Endothelial cell (in vitro differentiated cells): ENCODE measurements at regions not wholly inside any gene's neighbourhood (a gene's known extent, or its start where the extent isn't known, plus 50 kb on each side); places are given as distances from the start of the nearest gene placed in this dataset.
"Not testable (repeated sequence)": the region's sequence is repeated elsewhere in the genome, so short reads cannot be mapped to it uniquely, and the experiment has no call there.

Experiments used
- DNase-seq: peaks from one replicate; pipeline ENCODE4 v3.0.0; 2021; ENCODE audit warnings: low spot score
- H3K27ac Mint-ChIP-seq: one replicate; pipeline ENCODE4 v1.8.0; 2021; ENCODE audit warnings: mixed read lengths, inconsistent platforms; ENCODE audit not compliant: unreplicated experiment
- H3K27me3 Mint-ChIP-seq: one replicate; pipeline ENCODE4 v1.8.0; 2021; ENCODE audit warnings: mild to moderate bottlenecking, moderate library complexity, mixed read lengths, inconsistent platforms; ENCODE audit not compliant: unreplicated experiment
- H3K36me3 Mint-ChIP-seq: one replicate; pipeline ENCODE4 v1.8.0; 2021; ENCODE audit warnings: mild to moderate bottlenecking, low read depth, mixed read lengths, inconsistent platforms; ENCODE audit not compliant: unreplicated experiment
- H3K4me1 Mint-ChIP-seq: one replicate; pipeline ENCODE4 v1.8.0; 2021; ENCODE audit warnings: mild to moderate bottlenecking, mixed read lengths, inconsistent platforms; ENCODE audit not compliant: unreplicated experiment
- H3K4me3 Mint-ChIP-seq: one replicate; pipeline ENCODE4 v1.8.0; 2021; ENCODE audit warnings: mild to moderate bottlenecking, mixed read lengths, inconsistent platforms; ENCODE audit not compliant: unreplicated experiment
- H3K9me3 Mint-ChIP-seq: one replicate; pipeline ENCODE4 v1.8.0; 2021; ENCODE audit warnings: mixed read lengths, inconsistent platforms; ENCODE audit not compliant: unreplicated experiment
- TF ChIP-seq, protein P1 (sequence below): fragments of 200-600 bp; sonication (generic); IDR thresholded peaks from one replicate; pipeline ENCODE4 v1.5.0; 2021; ENCODE audit warnings: antibody characterized with exemption; ENCODE audit not compliant: unreplicated experiment

DNA sequence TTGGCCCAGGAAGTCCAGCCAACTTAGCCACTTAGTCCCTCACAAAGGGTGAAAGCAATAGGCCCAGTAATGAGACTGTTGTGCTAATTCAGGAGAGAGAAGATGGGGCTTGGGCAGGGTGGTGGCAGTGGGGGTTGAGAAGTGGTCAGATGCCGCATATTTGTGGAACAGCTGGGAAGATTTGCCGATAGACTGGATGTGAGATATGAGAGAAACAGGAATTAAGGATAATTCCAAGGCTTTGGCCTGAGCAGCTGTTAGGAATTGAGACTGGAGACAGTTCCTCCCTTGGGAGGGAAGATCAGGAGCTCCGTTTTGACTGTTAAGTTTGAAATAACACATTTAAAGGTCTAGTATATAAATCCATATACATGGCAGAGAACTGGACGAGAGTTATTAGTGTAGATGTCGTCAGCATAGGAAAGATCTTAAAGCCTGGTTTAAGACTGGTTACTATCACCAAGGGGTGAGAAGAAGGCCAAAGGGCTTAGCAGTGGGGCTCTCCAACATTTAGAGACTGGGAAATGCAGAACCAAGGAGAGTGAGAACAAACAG lies 323.7 kb upstream of the FAM78B start:
- H3K4me1 Mint-ChIP-seq = no peaks in the 10 kb centered on the region
- H3K27me3 Mint-ChIP-seq = no peaks in the 10 kb centered on the region
- no peaks in the 10 kb centered on the region for H3K36me3 Mint-ChIP-seq
- no peak overlapping the region for H3K4me3 Mint-ChIP-seq
- no peak for DNase-seq
- no peak overlapping the region for H3K27ac Mint-ChIP-seq
- no peaks in the 10 kb centered on the region for H3K9me3 Mint-ChIP-seq
- TF ChIP-seq, protein P1, sequence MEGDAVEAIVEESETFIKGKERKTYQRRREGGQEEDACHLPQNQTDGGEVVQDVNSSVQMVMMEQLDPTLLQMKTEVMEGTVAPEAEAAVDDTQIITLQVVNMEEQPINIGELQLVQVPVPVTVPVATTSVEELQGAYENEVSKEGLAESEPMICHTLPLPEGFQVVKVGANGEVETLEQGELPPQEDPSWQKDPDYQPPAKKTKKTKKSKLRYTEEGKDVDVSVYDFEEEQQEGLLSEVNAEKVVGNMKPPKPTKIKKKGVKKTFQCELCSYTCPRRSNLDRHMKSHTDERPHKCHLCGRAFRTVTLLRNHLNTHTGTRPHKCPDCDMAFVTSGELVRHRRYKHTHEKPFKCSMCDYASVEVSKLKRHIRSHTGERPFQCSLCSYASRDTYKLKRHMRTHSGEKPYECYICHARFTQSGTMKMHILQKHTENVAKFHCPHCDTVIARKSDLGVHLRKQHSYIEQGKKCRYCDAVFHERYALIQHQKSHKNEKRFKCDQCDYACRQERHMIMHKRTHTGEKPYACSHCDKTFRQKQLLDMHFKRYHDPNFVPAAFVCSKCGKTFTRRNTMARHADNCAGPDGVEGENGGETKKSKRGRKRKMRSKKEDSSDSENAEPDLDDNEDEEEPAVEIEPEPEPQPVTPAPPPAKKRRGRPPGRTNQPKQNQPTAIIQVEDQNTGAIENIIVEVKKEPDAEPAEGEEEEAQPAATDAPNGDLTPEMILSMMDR = no peak

DNA sequence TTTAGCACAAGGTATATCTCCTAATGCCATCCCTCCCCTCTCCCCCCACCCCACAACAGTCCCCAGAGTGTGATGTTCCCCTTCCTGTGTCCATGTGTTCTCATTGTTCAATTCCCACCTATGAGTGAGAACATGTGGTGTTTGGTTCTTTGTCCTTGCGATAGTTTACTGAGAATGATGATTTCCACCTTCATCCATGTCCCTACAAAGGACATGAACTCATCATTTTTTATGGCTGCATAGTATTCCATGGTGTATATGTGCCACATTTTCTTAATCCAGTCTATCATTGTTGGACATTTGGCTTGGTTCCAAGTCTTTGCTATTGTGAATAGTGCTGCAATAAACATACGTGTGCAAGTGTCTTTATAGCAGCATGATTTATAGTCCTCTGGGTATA lies 327.0 kb upstream of the FAM78B start:
- not testable (repeated sequence) for H3K36me3 Mint-ChIP-seq, H3K4me3 Mint-ChIP-seq, H3K4me1 Mint-ChIP-seq

DNA sequence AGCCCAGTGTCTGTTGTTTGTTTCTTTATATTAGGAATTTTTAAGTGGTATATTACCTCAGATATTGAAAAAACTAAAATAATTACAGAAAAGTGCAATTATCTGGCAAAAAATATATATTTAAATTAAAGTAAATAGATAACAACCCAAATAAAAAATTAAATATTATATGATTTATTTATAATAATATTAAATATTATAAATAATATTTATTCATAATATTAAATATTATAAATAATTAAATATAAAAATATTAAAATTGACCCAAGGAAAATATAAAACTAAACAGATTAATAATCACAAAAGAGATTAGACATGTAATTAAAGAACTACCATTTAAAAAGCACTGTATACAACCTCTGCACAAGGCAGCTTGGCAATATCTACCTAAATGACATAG lies 331.9 kb upstream of the POGK start:
- Mint-ChIP-seq H3K4me3 (no peak overlapping the region), H3K36me3 (no peaks in the 10 kb centered on the region), H3K9me3 (peaks cover 6% of the 10 kb centered on the region), H3K27me3 (no peaks in the 10 kb centered on the region), H3K4me1 (no peaks in the 10 kb centered on the region), H3K27ac (no peak overlapping the region)
- TF ChIP-seq, protein P1 = no peak
- DNase-seq = no peak

More for the DNA sequence above, 327.0 kb upstream of the FAM78B start:
- not testable (repeated sequence) for H3K27ac Mint-ChIP-seq, H3K27me3 Mint-ChIP-seq, DNase-seq, H3K9me3 Mint-ChIP-seq

DNA sequence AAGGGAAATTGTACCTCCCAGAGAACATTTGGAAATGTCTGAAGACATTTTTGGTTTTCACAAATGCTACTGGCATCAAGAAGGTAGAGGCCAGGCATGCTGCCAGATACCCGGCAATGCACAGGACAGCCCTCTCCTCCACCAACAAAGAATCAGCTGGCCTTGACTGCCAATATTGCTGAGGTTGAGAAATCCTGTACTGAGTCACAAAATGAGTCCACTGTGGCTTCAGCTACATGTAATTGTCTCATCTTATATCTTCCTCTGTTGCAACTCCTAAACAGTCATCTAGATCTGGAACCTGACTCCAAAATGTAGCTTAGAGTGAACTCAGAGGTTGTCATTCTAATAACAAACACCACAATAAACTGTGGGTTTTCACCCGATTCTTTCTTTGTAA lies 327.5 kb upstream of the POGK start:
- H3K27ac Mint-ChIP-seq = no peak overlapping the region
- TF ChIP-seq, protein P1 = no peak

DNA sequence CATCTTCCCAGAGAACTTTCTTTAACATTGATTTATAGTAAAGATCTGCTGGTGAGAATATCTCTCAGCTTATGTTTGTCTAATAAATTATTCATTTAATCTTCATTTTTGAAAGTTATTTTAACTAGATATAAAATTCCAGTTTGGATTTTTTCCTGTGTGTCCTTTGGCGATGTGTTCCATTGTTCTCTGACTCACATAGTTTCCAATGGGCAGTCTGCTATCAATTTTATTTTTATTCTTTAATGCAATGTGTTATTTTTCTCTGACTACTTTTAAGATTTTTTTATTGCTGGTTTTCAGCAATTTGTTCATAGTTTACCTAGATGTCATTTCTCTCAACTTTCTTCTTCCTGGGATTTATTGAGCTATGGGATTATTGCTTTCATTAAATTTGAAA lies 325.2 kb upstream of the POGK start:
- TF ChIP-seq, protein P1 = no peak
- H3K9me3 Mint-ChIP-seq = peaks cover 6% of the 10 kb centered on the region
- no peak overlapping the region for H3K27ac Mint-ChIP-seq
- H3K36me3 Mint-ChIP-seq = no peaks in the 10 kb centered on the region
- H3K4me3 Mint-ChIP-seq = no peak overlapping the region
- no peaks in the 10 kb centered on the region for H3K4me1 Mint-ChIP-seq
- no peak for DNase-seq
- H3K27me3 Mint-ChIP-seq = no peaks in the 10 kb centered on the region

More for the DNA sequence above, 327.5 kb upstream of the POGK start:
- Mint-ChIP-seq H3K4me1 (no peaks in the 10 kb centered on the region), H3K27me3 (no peaks in the 10 kb centered on the region), H3K4me3 (no peak overlapping the region), H3K9me3 (peaks cover 6% of the 10 kb centered on the region), H3K36me3 (no peaks in the 10 kb centered on the region)
- DNase-seq = no peak

DNA sequence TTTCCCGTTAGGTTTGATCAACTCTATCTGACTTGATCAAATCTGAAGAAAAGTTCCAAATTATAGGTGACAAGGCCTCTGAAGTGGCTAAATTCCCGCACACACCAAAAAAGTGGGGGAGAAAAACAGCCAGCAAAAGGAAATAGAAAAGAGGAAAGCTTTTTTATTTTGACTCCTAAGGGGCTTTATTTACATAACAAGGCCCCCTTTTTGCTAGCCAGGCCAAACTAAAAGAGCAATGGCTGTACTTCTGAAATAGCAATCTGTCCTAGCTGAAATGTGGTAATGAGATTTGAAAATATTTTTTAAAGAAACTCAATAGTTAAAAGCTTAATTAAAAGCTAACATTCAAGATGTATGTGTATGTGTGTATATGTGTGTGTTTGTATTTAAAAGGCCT lies 311.5 kb upstream of the POGK start:
- Mint-ChIP-seq H3K4me1 (no peaks in the 10 kb centered on the region), H3K27ac (no peak overlapping the region), H3K27me3 (no peaks in the 10 kb centered on the region), H3K4me3 (no peak overlapping the region), H3K9me3 (no peaks in the 10 kb centered on the region), H3K36me3 (no peaks in the 10 kb centered on the region)
- no peak for DNase-seq
- TF ChIP-seq, protein P1 = no peak
